MG63 (cell line): ENCODE measurements at regions not wholly inside any gene's neighbourhood (a gene's known extent, or its start where the extent isn't known, plus 50 kb on each side); places are given as distances from the start of the nearest gene placed in this dataset.

Experiments used
- DNase-seq: peaks from one replicate; pipeline ENCODE4 v3.0.0-alpha.2; 2020
- H3K27me3 ChIP-seq: fragments of 250-450 bp; sonication (Bioruptor Pico); 2 replicates; pipeline ENCODE4 v1.5.1; 2020; ENCODE audit warnings: mild to moderate bottlenecking, moderate library complexity
- H3K36me3 ChIP-seq: fragments of 250-450 bp; sonication (Bioruptor Pico); 2 replicates; pipeline ENCODE4 v1.5.1; 2020; ENCODE audit warnings: mild to moderate bottlenecking, moderate library complexity
- H3K4me3 ChIP-seq: fragments of 250-450 bp; sonication (Bioruptor Pico); 2 replicates; pipeline ENCODE4 v1.5.1; 2020; ENCODE audit warnings: mild to moderate bottlenecking, moderate library complexity
- H3K9me3 ChIP-seq: fragments of 250-450 bp; sonication (Bioruptor Pico); 2 replicates; pipeline ENCODE4 v1.5.1; 2020; ENCODE audit warnings: mild to moderate bottlenecking, moderate library complexity

DNA sequence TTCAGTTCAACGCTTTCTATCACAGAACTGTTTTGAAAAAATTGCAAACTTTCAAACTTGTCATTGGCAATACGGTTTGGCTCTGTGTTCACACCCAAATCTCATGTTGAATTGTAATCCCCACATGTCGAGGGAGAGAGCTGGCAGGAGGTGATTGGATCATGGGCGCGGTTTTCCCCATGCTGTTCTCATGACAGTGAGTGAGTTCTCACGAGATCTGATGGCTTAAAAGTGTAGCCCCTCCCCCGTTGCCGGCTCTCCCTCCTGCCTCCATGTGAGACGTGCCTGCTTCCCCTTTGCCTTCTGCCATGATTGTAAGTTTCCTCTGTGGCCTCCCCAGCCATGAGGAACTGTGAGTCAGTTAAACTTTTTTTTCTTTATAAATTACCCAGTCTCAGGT lies 1144.0 kb downstream of the BRD1 start:
- H3K27me3 ChIP-seq = no peaks in the 10 kb centered on the region
- no peak overlapping the region for H3K4me3 ChIP-seq
- no peak for DNase-seq
- no peaks in the 10 kb centered on the region for H3K36me3 ChIP-seq
- no peaks in the 10 kb centered on the region for H3K9me3 ChIP-seq

DNA sequence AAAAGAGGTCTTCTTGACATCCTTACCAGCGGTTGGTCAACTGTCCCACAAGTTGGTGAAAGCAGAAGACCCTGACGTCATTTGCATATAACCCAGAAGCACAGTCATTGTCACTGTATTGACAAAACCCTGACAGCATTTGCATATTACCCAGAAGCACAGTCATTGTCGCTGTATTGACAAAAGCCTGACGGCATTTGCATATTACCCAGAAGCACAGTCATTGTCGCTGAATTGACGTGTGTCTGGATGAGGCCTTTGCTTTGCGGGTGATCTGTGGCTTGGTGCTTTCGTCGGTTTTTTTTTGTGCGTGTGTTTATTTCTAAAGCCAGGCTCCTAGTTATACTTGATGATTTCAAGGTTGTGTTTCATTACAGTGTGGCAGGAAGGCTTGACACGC lies 1145.2 kb downstream of the BRD1 start:
- no peak for DNase-seq
- H3K9me3 ChIP-seq = no peaks in the 10 kb centered on the region
- H3K4me3 ChIP-seq = no peak overlapping the region
- H3K27me3 ChIP-seq = no peaks in the 10 kb centered on the region
- no peaks in the 10 kb centered on the region for H3K36me3 ChIP-seq

DNA sequence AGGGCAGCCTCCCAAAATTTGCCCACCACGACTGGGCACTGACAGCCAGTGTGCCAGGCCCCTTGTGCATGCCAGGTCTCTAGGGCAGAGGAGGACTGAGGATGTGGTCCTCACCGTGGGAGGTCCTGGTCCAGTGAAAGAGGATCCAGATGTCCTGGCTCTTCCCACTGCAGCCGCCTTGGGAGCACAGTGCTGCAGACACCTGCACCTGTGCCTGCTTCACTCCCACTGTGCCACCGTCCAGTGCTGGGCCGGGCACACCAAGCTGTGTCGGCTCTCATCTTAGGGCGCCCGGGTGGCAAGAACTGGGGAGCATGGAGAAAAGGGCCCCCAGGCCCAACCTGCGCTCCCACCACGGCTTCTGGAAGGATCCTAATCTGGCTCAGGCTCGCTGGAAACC lies 1147.1 kb downstream of the BRD1 start:
- Histone ChIP-seq H3K27me3 (no peaks in the 10 kb centered on the region), H3K4me3 (no peak overlapping the region), H3K36me3 (no peaks in the 10 kb centered on the region), H3K9me3 (no peaks in the 10 kb centered on the region)
- DNase-seq = no peak

DNA sequence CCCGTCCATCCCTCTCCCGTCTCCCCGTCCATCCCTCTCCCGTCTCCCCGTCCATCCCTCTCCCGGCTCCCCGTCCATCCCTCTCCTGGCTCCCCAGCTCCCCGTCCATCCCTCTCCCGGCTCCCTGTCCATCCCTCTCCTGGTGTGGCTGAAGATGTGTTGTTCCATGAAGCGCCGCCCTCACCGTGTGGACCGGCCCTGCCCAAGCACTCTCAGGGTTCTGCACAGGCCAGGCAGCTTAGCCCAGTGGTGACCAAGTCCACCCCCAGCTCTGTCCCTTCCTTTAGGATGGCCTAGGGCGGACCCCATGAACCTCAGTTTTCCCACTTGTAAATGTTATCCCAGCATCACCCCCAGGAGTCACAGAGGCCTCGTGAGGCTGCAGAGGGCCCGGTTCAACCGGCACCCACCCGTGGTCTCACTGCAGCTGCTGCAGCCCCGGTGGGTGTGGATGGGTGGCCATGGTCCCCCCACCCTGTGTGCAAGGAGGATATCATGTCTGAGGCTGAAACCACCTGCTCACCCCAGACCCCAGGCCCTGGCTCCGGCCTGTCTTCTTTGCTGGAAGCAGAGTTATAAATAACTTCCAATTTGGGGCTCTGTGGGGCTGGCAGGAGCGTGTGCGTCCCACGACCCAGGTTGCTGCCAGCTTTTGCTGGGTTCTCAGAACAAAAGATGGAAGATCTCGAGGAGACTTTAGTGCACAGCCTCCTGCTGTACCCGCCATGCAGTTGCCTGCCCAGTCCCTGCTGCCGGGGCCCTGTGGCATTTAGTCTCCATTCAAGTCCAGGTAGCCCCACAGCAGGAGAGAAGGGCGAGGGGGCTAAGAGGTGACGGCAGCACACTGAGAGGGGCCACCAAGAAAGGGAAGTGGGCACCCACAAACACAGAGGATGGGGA lies 1147.8 kb downstream of the BRD1 start:
- Histone ChIP-seq H3K4me3 (no peak overlapping the region), H3K9me3 (no peaks in the 10 kb centered on the region)
- DNase-seq = no peak

DNA sequence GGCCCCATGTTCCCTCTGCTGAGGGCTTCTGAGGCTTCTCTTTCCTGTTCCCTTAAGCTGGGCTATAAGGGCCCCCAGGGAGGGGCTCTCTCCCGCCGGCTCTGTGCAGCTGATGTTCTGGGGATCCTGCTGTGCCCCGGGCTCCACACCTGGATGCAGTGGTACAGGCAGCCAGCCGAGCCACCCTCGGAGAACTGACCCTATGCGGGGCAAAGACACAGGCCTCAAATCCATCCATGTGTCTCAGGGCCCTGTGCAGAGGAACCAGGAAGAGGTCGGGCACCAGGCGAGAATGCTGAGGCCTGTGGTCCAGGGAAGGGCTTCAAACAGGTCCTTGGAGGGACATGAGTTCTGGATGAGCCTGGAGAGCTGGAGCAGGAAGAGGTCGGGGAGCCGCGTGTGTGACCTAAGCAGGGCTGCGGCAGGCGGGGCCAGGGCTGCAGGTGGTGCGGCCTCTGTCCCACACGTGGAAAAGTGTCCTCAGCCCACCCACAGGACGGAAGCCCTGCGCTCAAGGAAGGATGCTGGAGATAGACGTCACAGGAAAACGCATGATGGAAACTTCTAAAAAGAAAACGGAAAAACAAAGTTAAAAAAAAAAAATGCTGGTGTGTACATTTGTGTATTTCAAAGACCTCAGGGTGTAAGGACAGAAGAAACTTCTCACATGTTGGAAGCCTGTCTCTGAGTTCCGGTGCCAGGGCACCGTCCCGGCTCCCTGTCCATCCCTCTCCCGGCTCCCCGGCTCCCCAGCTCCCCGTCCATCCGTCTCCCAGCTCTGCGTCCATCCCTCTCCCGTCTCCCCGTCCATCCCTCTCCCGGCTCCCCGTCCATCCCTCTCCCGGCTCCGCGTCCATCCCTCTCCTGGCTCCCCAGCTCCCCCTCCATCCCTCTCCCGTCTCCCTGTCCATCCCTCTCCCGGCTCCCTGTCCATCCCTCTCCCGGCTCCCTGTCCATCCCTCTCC lies 1149.2 kb downstream of the BRD1 start:
- H3K9me3 ChIP-seq = no peaks in the 10 kb centered on the region
- H3K27me3 ChIP-seq = no peaks in the 10 kb centered on the region
- H3K36me3 ChIP-seq = no peaks in the 10 kb centered on the region
- no peak overlapping the region for H3K4me3 ChIP-seq
- no peak for DNase-seq

More for the DNA sequence above, 1147.8 kb downstream of the BRD1 start:
- no peaks in the 10 kb centered on the region for H3K27me3 ChIP-seq
- no peaks in the 10 kb centered on the region for H3K36me3 ChIP-seq

DNA sequence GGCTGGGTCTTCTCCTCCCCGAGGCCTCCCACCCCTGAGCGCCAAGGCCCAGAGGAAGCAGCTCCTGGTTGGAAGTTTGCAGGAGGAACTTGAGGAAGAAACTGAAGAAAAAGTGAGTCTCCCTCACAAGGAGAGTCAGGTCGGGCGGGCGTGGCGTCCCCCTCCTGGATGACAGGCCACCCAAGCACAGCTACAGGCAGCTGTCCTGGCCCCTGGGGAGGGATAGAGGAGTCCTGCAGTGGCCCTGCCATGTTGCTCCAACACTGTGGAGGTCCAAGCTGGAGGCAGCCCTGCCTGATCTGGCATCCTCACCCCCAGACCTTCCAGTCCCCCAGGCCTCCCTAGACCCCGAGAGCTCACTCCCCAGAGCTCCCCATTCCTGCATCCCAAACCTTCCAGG lies 1150.1 kb downstream of the BRD1 start:
- Histone ChIP-seq H3K9me3 (no peaks in the 10 kb centered on the region), H3K27me3 (no peaks in the 10 kb centered on the region), H3K36me3 (no peaks in the 10 kb centered on the region), H3K4me3 (no peak overlapping the region)
- no peak for DNase-seq

DNA sequence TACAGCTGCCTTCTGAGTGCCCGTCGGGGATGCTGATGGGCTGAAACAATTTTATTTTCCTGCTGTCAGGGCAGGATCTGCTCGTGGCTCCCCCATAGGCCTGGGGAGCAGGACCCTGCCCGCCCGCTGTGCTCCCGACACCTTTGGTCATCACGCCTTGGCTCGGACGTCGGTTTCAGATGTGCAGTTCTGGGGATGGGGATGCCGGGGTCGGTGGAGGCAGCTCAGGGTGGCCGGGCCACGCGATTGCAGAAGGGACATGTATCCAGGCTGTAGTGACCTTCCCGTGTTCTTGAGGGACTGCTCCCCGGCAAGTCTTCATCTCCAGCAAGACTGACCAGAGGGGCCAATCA lies 1150.5 kb downstream of the BRD1 start:
- no peaks in the 10 kb centered on the region for H3K27me3 ChIP-seq
- no peak overlapping the region for H3K4me3 ChIP-seq
- DNase-seq = no peak
- H3K36me3 ChIP-seq = no peaks in the 10 kb centered on the region
- no peaks in the 10 kb centered on the region for H3K9me3 ChIP-seq

DNA sequence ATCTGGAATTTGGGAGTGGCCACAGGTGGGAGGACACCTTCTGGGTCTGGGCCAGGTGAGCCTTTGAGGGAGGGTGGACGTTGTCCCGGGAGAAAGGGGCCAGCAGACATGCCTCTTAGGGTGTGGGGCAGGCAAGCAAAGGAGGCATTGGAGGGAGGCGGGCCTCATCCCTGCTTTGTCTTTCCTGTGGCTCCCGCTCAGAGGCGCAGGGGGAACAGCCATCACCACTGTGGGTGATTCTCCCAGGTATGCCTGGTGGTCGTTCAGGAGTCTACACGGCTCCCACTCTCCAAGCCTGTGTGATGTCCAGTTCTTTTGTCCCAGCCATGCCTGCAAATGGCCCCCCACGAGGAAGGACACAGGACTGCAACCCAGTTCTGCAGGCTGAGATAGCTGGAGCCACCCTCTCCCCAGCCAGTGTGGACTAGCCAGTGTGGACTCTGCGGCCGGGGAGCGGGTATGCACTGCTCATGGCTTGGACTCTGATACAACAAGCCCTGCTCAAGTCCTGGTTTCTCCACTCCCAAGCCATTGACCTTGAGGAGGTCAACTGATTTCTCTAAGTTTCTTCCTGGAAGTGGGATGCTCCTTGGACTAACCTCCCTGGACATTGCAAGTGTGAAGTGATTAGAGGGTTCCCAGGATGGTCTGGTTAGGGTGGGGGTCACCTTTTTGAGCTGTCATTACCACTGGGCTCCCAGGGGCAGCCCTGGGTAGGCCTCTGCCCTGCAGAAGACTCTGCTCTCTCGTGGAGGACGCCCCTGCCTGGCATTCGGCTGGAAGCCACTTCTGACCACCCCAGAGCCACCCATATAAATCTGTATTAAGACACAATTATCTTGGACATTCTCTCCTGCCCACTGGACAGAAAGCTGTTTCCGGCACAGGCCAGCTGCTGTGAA lies 1151.2 kb downstream of the BRD1 start:
- no peaks in the 10 kb centered on the region for H3K36me3 ChIP-seq
- no peak overlapping the region for H3K4me3 ChIP-seq
- no peaks in the 10 kb centered on the region for H3K9me3 ChIP-seq
- no peak for DNase-seq
- no peaks in the 10 kb centered on the region for H3K27me3 ChIP-seq

DNA sequence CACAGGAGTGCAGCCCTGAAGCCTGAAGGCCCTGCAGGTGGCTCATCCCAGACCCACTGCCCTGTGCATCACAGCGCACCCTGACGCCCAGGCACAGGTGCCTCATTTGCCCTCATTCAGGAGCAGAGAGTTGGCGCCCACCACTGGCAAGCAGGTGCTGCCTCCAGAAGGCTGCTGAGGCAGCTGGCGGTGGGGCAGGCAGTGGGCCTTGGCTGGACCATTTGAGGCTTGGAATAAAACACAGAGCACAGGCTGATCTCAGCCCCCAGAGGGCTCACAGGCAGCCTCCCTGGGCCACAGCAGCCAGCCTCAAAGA lies 1151.9 kb downstream of the BRD1 start:
- Histone ChIP-seq H3K36me3 (no peaks in the 10 kb centered on the region), H3K9me3 (no peaks in the 10 kb centered on the region), H3K27me3 (no peaks in the 10 kb centered on the region), H3K4me3 (no peak overlapping the region)
- DNase-seq = no peak

DNA sequence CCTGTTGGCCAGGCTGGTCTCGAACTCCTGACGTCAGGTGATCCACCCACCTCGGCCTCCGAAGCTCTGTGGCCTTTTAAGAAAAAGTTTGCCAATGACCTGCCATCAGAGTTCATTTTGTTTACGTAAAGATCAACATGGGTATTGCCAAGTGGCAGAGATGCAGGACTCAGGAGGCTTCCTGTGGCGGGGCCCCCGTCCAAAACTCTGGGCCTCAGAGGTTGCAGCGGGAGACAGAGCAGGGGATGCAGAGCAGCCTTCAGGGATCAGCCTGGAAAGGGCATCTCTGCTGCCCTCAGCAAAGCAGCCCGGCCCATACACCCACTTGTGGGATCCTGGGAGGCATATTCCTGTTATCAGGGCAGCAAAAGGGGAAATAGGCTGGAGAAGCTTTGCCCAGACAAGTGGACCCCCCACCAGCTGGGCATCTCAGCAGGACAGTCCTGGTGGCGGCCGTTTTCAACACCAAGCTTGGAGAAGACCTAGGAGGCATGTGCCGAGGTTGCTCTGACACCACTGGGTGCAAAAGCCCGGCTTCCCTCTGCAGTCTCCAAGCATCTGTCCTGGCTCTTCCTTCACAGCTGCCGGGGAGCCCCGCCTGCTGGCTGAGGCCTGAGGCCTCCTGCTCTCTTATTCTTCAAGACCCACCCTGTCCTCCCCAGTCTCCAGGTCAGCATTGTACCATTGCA lies 1152.4 kb downstream of the BRD1 start:
- DNase-seq = no peak
- H3K36me3 ChIP-seq = no peaks in the 10 kb centered on the region
- no peak overlapping the region for H3K4me3 ChIP-seq
- no peaks in the 10 kb centered on the region for H3K27me3 ChIP-seq
- no peaks in the 10 kb centered on the region for H3K9me3 ChIP-seq

DNA sequence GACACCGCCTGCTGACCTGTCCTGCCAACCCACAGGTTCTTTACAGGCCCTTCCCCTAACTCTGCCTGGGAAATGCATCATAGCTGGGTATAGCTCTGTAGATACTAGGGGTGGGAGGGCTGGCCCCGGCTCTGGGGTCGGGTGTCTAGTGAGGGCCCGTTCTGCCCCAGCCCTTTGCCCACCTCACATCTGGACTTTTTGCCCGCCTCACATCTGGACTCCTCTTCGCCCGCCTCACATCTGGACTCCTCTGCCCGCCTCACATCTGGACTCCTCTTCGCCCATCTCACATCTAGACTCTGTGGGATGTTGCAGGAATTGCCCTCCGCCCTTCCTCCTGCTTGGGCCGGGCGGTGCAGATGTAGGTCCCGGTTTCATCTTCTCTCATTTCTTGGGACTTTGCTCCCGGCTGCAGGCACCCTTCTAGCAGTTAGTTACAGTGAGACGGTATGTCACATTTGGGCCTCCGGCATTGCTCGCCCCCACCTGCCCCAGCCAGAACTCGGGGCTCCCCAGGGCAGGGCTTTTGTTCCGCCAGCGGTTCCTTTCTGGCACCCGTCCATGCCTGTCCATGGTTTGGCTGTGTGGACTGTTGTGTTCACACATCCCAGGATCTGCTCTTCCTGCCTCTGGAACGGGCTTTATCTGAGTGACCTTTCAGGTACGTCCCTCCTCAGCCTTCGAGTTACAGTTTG lies 1153.7 kb downstream of the BRD1 start:
- H3K9me3 ChIP-seq = no peaks in the 10 kb centered on the region
- no peak overlapping the region for H3K4me3 ChIP-seq
- H3K36me3 ChIP-seq = no peaks in the 10 kb centered on the region
- no peak for DNase-seq
- H3K27me3 ChIP-seq = no peaks in the 10 kb centered on the region

DNA sequence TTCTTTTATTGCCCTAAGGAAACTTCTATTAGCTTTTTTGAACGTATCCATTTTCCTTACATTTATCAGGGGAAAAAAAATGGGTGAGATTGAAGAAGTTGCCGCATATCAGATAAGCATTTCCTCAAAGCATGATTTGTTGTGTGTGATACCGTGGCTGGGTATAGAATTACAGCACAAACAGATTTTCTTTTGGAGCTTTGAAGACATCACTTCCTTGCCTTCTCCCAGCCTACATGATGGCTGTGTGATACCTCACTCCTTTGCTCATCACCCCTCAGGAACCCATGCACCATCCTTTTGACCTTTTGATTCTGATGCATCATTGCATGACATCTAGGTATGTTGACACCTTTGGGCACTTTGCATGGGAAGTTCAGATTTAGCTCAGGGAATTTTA lies 1155.3 kb downstream of the BRD1 start:
- H3K27me3 ChIP-seq = no peaks in the 10 kb centered on the region
- no peaks in the 10 kb centered on the region for H3K9me3 ChIP-seq
- DNase-seq = no peak
- no peak overlapping the region for H3K4me3 ChIP-seq
- no peaks in the 10 kb centered on the region for H3K36me3 ChIP-seq

DNA sequence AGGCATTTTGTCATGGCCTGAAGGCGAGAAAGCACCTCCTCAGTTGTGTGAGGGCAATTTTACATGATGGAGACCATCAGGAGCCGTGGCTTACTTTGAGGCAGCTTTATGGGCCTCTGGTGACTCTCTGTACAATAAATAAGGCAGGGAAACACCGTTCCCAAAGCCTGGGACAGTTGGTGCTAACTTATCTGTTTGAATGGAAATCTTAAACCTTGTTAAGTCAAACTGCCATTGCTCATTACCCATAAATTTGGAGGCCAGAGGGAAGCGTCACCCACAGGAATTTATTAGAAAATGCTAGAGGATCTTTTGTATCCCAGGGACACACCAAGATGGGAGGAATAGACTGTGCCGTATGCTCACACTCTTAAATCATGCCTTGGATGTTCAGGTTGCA lies 1156.9 kb downstream of the BRD1 start:
- DNase-seq = no peak
- no peaks in the 10 kb centered on the region for H3K9me3 ChIP-seq
- H3K4me3 ChIP-seq = no peak overlapping the region
- no peaks in the 10 kb centered on the region for H3K27me3 ChIP-seq
- H3K36me3 ChIP-seq = no peaks in the 10 kb centered on the region

DNA sequence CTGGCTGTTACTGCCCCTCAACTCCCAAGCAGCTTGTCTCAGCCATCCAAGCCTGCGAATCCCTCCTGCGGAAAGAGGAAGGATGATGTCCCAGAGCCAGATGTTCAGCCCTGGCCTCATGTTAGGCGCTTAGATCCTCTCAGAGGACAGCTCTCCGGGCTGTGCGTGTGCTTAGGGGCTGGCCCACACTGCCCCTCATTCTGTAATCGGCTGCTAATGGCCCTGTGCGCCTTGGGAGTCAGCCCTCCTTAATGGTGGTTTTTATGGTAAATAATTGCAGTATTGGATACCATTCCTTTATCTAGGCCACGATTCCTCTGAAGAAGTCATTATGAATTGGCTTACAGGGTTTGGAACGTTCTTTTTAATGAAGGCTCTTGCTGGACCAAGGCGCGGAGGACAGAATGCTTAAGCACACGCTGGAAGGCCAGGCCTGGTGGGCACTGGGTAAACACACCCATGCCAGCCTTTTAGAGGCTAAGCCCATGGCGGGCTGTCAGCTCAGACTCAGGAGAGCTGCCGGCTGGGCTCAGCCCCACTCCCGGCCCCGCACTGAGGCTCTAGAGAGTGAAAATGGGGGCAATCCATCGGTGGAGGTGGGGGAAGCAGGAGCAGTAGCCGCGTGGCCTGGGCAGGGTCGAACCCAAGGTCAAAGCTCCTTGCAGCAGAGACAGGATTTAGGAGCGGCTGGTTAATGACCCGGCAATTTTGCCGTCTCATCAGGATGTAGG lies 1157.5 kb downstream of the BRD1 start:
- H3K27me3 ChIP-seq = no peaks in the 10 kb centered on the region
- DNase-seq = no peak
- H3K4me3 ChIP-seq = no peak overlapping the region
- no peaks in the 10 kb centered on the region for H3K36me3 ChIP-seq
- no peaks in the 10 kb centered on the region for H3K9me3 ChIP-seq

DNA sequence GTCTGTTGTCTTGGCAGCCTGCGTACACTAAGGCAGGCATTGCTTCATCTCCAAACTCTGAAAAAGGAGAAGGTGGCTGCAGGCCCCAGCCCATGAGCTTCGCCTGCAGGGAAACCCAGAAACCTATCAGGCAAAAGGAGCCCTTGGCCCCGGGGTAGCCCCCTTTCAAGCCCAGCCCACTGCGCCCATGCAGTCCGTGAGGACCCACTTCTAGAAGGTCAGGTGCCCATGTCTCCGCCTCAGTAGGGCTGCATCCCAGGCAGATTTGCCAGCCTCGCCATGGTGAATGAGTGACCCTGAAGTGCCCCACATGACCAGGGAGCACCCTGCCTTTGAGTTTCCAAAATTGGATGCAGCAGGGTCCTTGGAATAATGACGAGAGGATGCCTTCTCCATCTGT lies 1158.4 kb downstream of the BRD1 start:
- H3K36me3 ChIP-seq = no peaks in the 10 kb centered on the region
- H3K27me3 ChIP-seq = no peaks in the 10 kb centered on the region
- H3K4me3 ChIP-seq = no peak overlapping the region
- DNase-seq = no peak
- no peaks in the 10 kb centered on the region; the same call in 1 of the 2 replicates for H3K9me3 ChIP-seq
